HG03095 (cell line): ENCODE measurements at regions not wholly inside any gene's neighbourhood (a gene's known extent, or its start where the extent isn't known, plus 50 kb on each side); places are given as distances from the start of the nearest gene placed in this dataset.
"Not testable (repeated sequence)": the region's sequence is repeated elsewhere in the genome, so short reads cannot be mapped to it uniquely, and the experiment has no call there.

ENCODE experiments used
- ATAC-seq: cut with Tn5 transposase; IDR thresholded peaks from one replicate; pipeline ENCODE4 v1.9.1; 2021; ENCODE audit warnings: moderate library complexity; ENCODE audit not compliant: unreplicated experiment

- ATAC-seq = no peak
Observed at GRCh38 chr7:68559518-68559917, 1038.8 kb upstream of the AUTS2 start.

GRCh38 chr7:68562323-68562899, 1035.9 kb upstream of the AUTS2 start:
- ATAC-seq = no peak

DNA sequence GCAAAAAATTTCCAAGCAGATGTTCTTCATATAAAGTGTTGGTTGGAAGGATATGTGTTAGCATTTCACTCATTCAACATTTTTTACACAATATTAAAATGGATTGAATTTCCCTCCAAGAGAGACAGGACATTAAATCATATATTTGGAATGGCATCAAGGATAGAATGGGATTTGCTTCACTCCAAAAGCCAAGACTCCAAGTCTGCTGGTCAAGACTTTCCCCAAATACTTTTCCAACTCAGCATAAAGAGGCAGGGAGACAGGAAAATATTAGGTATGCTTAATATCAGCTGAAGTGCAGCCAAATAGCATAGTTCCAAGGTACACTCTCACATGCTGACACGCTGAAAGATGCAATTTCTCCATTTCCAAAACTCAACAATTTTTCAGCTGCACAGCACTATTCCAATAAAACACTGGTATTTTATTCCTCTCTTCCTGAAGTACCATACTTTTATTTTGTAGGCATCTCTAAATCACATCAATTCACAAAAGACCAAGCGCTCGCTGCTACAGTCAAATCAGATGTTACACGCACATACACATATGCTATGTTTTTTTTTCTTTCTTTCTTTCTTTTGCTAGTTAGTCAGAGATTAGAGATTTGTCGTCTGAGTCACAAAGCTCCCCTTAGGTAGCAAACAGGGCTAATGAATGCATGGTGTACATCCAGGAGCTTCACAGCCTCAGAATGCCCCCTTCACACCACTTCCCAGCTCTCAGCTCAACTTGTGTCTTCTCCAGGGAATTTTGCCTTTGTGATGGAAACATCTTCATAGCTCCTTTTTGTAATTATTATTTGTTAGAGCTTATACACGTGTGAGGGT, 1033.8 kb upstream of the AUTS2 start:
- no peak for ATAC-seq

- ATAC-seq = no peak
Observed at GRCh38 chr7:68571286-68571685, 1027.0 kb upstream of the AUTS2 start.

GRCh38 chr7:68573271-68574005, 1024.8 kb upstream of the AUTS2 start:
- ATAC-seq = no peak

- ATAC-seq = no peak
Observed at GRCh38 chr7:68576366-68576765, 1021.9 kb upstream of the AUTS2 start.

DNA sequence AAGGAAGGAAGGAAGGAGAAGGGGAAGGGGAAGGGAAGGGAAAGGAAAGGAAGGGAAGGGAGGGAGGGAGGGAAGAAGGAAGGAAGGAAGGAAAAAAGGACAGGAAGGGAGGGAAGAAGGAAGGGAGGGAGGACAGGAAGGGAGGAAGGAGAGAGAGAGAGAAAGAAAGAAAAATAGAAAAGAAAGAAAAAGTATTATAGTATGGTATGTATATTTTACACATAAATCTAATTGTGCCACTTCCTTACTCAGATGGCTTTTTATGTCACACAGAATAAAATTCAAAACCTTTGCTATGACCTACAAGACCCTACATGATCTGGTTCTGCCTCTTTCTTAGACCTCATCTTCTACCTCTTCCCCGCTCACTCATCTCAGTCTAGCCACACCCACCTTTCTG, 1016.9 kb upstream of the AUTS2 start:
- no peak for ATAC-seq

GRCh38 chr7:68587599-68587998, 1010.7 kb upstream of the AUTS2 start:
- ATAC-seq = no peak

DNA sequence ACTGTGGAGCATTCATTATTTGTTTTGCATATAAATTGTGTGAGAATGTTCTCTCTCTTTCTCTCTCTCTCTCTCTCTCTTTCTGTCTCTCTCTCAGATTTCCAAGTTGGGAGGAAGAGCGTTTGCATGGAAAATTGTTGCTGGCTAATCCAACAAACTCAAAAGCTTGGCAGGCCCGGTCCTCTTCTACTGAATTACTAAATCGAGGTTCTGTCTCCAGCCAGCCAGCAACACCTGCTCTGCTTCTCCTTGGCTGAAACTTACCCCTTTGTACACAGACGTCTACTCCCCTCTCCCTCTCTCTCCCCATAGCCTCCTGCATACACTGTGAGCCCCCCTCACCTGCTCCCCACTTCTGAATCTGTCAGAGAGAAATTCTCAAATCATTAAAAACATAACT, 996.4 kb upstream of the AUTS2 start:
- ATAC-seq = no peak

DNA sequence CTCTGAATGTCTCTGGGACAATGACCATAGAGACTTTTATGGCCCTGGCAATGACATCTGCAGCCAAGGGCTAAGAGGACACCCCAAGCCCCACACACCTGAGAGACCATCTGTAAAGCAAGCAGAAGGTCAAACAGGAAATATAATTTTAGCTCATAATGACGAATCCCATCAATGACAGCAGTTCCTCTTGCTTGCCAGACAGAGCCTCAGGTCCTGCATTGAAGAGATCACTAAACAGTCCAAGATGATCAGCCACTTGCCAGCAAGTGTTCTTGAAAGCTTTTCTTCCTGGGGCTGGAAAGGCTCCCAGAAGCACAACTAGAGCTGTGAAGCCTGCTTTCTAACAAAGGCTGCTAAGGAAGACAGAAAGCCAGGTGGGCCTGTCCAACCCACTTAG, 993.7 kb upstream of the AUTS2 start:
- no peak for ATAC-seq

DNA sequence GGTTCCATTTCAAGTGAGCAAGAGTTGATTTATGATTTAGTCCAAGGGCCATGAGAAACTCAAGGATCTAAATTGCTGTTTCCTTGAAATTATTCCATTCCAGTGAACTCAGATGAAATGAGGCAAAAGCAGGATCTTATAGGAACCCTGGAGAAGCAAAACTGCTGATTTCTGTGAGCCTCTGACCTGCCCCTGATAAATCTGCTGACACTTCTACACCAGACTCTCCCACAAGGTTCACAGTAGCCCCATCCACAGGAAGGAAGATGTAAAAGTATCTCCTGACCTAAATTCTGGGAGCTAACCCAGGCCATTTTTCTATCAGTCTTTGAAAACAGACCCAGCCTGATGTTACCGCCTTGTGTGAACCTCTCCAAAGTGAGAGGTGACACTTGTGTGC, 987.6 kb upstream of the AUTS2 start:
- no peak for ATAC-seq

- no peak for ATAC-seq
Observed at GRCh38 chr7:68613405-68613804, 984.9 kb upstream of the AUTS2 start.

GRCh38 chr7:68613897-68614296, 984.4 kb upstream of the AUTS2 start:
- no peak for ATAC-seq

GRCh38 chr7:68619526-68619925, 978.7 kb upstream of the AUTS2 start:
- ATAC-seq = no peak

DNA sequence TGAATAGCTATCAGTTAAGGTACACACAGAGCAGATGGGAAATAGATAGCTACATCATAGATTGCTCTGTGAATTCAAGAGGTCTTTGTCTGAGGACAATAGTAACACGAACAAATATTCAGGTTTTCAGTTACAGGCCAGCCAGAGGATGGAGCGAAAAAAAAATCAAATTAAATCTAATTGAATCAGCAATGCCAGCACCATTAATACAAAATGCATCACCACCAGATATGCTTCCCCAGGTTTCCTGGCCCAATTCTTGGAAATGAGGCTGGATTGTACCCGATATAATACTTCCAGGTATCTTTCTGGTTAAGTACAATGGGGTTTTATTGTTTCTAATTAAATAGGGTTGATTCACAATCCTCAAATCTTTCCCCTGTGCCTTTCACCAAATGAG, 975.8 kb upstream of the AUTS2 start:
- ATAC-seq = no peak

DNA sequence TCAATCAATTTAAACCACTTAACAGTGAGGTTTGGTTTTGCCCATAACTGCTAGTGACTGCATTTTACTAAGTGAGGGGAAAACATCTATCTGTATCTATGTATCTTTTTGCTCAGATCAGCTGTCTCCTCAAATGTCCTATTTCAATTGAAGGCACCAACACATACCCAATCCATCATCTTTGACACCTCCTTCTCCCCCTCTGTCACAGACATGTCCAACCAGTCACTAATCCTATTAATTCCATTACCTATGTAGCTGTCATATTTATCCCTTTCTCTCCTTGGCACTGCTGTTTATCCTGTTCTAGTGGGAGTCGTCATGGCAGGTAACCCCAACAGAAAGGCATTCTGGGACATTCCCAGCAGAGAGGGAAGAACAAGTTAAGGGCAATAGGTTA, 975.2 kb upstream of the AUTS2 start:
- no peak for ATAC-seq

- no peak for ATAC-seq
Observed at GRCh38 chr7:68627247-68627864, 970.9 kb upstream of the AUTS2 start.

DNA sequence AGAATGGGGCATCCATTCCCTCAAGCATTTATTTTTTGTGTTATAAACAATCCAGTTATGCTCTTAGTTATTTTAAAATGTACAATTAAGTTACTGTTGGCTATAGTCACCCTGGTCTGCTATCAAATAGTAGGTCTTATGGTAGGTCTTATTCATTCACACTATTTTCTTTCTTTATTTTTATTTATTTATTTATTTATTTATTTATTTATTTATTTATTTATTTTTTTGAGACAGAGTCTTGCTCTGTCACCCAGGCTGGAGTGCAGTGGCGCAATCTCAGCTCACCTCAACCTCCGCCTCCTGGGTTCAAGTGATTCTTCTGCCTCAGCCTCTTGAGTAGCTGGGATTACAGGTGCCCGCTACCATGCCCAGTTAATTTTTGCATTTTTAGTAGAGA, 967.4 kb upstream of the AUTS2 start:
- ATAC-seq = not testable (repeated sequence)

- no peak for ATAC-seq
Observed at GRCh38 chr7:68640103-68640502, 958.2 kb upstream of the AUTS2 start.

DNA sequence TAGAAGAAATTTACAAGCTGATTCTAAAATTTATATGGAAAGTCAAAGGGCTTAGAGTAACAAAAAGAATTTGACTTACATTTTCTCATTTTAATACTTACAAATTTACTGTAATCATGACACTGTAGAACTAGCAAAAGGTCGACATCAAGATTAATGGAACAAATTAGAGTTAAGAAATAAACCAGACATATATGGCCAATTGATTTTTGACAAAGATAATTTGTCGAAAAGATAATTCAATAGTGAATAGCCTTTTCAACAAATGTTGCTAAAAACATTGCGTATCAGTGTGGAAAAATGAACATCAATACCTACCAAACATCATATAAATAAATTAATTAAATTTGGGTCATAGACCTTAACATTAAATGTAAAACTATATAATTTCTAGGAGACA, 955.5 kb upstream of the AUTS2 start:
- ATAC-seq = no peak

- ATAC-seq = no peak
Observed at GRCh38 chr7:68663392-68663791, 934.9 kb upstream of the AUTS2 start.

GRCh38 chr7:68671046-68671445, 927.2 kb upstream of the AUTS2 start:
- ATAC-seq = no peak
